ENCODE measurements at regions not wholly inside any gene's neighbourhood (a gene's known extent, or its start where the extent isn't known, plus 50 kb on each side); places are given as distances from the start of the nearest gene placed in this dataset.

DNA sequence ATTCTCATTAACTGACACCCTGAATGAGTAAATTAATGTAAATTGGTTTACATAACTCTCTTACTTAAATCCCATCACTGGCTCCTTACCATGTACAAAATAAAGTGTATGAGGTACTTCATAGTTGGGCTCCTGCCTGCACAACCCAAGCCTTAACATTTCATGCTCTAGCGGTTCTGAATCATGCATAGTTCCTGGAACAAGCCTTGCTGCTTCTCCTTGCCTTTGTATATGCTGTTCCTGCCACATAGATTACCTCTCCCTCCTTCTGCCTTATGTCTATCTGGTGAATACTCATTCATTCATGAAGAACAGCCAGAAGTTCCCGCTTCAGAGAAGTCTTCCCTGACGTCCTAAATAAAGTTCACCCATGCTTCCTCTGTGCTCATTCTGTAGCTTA, 594.7 kb downstream of the SMARCA1 start:
- TF ChIP-seq POLR2A (IDR thresholded peaks at IDR 0.05; ENCODE audit: low read length) (no peak), GATA1 (IDR thresholded peaks at IDR 0.05; ENCODE audit: low read depth, low read length) (no peak)
